NCI-H446 (cell line): ENCODE measurements at regions not wholly inside any gene's neighbourhood (a gene's known extent, or its start where the extent isn't known, plus 50 kb on each side); places are given as distances from the start of the nearest gene placed in this dataset.

Experiments
- DNase-seq, 2 experiments: peaks; one replicate each; lab custom pipeline; 2025; lab: John Stamatoyannopoulos, UW

DNA sequence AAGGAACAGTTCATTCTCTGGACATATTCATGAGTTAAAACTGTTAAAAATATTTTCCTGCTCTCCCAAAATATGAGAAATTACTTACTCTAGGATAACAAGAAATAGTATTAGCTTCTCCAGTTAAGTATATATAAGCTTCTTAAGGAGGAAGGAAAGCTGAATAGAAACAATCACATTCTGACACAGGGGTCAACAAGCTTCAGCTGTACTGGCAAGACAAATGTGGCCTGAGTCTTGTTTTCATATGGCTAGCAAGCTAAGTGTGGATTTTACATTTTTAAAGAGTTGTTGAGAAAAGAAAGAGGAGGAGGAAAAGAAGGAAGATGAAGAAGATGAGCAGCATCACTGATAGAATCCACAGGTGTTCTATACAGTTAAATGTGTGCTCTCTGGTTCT lies 313.8 kb downstream of the ZPLD1 start:
- DNase-seq = no peak

DNA sequence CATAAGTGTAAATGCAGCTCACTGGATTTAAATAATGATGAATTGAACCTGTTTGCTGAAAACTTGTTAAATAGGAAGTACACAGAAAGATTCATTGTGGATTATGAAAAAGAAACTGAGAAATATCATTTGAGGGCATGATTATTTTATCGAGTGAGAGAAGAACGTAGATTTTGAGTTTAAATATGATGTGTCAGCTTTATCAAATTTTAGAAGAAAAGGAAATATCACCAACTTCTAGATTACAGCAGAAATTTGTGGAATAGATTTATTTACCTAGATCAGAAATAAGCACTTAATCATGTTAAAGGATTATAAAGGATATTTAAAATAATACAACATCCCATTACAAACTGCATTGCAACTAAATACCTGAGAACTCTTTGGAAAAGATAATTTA lies 315.5 kb downstream of the ZPLD1 start:
- no peak for DNase-seq

DNA sequence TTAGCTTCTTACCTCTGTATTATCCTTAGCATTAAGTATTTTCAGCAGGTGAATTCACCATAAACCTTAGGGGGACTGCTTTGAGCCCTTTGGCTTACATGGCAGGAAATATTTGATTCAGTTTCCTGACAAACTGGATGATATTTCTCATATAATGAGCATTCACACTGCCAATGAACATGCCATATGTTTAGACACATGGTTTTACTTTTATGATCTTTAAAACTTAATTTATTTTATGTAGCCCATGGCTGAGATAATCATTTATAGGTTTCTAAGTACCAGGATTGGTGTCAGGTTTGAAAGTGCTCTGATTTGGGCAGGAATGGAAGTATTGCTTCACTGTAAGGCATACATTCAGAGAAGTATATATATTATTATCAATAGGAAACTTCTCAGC lies 319.1 kb downstream of the ZPLD1 start:
- DNase-seq = no peak

DNA sequence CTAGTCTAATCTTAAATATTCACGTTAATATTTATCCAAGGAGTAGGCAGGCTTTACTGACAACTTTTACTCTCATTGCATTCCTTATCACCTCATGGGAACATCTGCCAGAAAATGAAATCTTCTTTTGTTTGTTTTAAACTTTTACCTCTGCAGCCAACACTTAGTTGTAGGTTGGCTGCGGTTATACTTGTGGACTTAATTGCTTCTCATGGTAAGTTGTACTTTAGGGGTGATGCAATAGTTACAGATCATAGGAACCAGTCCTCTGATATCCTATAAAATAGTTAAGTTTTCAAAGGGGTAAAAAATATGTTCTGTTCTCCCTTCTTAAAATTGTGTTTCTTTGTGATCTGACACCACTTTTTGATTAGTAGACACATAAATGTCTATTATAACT lies 321.9 kb downstream of the ZPLD1 start:
- no peak for DNase-seq

DNA sequence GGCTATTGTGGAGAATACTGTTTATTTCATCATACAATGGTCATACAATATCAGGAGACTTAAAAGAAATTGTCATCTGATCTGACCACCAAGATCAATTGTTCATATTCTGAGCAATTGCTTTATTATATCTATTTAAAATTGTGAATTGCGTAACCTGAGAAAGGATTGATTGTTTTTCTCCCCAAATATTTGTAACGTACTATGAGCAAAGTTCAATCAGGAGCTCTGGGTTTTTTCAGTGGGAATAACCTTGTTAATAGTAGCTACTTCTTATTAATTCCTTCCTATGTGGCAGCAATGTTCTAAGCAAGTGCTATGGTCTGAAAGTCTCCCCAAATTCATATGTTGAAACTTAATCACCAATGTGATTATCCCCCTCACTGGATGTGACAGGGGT lies 323.1 kb downstream of the ZPLD1 start:
- DNase-seq = no peak

DNA sequence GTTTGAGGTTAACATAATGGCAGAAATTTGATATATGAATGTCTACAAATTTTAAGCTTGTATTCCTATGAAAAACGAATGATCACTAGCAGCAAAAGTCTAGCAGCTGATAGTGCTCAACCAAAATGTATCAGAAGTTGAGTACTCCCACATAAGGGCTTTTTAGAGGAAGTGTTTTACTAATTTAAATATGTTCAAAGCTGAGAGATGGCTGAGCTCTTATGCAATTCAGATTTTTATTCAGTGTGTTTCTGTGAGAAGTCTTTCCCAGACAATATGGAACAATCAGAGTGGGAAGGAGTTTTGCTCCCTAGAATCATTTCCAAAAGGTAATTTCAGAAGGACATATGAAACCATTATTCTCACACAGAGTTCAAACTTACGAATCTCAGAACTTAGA lies 327.0 kb downstream of the ZPLD1 start:
- DNase-seq = no peak

DNA sequence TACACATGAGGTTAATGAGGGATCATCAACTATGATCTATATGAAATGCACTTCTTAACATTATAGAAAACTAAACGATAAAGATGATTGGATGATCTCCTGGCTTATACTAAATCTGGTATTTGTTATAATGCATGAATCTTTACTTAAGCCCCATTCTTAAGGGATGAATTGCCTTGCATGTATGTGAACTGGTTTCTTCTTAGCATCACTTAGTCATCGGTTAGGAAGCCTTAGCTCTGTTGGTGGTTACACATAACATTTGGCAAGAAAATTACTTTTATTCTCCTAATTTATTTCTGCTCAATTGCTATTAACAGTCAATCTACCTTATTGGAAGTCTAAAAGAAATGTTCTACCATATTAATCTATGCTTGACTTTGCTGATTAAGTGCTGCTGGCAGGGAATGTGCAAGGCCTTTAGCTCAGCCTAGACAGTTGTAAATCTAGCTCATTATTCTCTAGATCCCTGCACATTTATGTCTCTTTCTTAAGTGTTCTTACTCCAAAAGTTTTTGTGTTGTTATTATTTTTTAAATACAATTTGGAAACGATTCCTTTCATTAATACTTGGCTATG lies 356.0 kb downstream of the ZPLD1 start:
- peak in 1 of 2 experiments; percentile 18 for DNase-seq

DNA sequence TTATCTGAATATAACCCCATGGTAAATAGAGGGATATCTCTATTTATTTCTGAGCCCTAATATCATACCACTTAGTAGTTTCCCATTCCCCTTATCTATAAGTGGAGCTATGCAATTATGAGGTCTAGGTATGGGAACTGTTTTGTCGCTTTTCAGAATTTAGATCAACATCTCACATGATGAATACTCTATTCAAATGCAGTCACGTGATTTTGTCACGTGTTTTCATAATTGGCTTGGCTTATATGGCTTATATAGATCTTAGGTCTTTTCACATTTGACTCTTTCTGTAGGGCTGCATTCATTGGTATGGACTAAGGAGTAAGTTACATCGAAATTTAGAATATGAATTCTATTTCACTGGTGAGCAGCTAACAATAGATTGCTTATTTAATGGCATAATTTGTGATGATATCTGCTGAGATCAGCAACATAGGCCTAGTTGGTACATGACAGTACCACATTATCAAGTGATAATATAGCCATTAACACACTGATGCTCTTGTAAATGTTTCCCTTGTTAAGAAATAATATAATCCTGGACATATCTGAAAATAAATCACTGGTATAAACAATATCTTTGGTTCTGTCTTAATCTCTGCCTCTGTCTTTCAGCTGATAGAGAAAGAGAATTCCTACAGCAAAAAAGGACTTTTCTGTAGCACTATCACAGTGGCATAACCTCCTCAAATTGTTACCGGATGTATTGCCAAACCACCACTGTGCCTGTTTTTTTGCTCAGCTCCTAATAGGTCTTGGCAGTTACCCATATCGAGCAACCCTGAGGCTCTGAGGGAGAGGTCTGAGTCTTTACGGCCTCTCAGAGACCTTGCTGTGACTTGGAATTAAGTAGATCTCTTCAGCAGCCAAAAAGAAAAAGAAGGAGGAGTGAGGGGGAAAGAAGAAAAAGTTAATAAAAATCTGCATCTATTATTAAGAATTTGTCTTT lies 357.1 kb downstream of the ZPLD1 start:
- DNase-seq = peak; percentile 22 to 62

DNA sequence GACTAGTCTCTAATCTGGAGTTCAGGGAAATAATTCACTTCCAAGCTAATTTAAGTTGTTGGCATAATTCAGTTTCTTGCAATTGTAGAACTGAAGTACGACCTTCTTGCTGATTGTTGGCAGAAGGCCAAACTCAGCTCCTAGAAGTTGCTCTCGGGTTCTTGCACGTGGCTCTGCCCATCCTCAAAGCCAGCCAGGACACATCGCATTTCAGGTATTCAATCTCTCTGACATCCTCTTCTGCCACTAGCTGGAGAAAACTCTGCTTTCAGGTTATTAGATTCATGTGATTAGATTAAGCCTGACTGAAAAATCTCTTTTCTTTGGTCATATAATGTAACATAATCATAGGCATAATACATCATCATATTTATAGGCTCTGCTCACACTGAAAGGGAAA lies 362.0 kb downstream of the ZPLD1 start:
- DNase-seq = no peak

DNA sequence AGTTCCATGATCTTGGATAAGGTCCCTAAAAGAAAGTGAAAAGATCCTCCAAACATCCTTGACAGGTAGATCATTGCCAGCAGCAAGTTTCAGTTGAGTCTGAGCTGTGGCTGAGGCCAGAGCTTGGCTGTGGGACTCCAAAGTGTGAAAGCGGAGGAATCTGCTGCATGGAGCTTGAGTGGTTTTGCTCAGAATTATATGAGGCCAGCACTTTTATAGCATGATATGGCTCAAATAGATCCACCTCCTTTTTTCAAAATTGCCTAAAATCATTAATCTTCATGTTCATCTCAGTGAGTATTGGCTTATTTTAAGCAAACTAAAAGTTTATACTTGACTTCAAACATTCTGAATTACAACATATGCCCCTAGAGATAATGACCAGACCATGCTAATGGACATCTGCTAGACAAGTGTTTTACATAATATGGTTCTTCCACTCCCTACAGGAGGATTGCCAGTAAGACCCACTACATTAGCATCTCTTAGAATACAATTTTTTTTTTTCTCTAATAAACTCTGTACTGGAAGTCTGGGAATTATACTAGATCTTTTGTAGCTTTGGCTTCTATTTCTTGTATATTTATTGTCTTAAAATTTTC lies 368.1 kb downstream of the ZPLD1 start:
- no peak for DNase-seq

DNA sequence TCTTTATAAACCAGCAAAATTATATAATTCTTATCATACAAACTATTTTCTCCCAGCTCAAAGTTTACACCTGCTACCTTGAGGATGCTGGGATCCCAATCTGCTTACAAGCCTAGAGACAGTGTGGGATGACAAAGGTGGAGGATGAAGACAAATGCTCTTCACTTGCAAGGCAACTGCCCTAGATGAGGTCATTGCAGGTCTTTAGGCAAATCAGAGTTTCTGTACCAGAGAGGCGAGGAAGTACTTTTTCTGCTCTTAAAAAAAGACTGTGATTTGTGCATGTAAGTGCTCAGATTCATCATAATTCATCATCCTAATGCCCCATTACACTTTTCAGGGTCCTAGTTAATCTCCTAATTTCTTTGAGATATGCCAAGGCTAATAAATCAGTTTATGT lies 376.1 kb downstream of the ZPLD1 start:
- no peak for DNase-seq

DNA sequence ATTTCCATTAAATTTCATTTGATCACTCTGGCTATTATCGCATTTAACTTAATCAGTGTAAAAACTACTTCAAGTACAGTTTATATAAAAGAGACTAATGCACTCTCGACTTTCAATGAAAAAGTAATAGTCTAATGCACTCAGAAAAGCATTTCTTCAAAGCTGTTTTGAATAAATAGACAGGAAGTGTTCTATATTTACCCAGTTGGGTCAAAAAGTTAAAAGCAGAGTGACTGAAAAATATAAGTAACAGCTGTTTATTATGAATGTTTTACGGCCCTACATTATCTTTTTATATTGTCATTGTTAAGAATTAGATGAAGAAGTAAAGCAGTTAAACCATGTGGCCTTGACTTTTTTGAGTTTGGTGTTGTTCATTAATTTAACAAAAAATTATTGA lies 391.8 kb downstream of the ZPLD1 start:
- DNase-seq = no peak

DNA sequence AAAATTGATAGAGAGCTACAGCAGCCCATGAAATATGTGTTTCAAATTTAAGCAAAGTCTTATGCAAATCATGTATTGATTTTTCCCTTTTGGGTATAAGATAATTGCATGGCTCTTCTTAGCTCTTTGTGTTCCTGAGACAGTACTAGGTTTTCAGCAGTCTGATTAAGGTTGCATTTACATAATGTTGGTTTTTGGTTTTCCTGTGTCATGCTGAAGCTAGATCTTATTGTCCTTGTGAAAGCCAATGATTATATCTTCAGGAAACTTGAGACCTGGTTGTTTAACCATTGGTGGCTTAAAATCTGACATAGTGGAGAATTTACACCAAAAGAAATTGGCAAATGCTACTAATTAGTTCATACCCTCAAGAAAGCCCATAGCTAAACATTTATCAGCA lies 392.6 kb downstream of the ZPLD1 start:
- DNase-seq = no peak

DNA sequence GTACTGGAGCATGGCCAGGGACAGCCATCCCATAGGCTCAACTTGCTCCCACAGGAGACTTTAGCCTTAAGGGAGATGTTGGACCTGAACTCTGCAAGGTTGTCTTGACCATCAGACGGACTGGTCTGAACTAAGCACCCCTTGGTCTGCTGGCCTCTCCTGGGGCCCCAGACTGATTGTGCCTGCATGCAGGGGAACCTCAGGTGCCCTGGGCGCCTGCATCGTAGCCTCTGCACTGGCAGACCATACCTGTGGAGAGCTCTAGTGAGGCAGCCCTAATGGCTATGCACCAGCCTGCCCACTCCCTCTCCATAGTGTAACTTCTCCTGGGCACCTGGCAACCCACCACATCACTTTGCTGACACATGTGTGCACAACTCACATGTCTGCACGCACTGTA lies 395.6 kb downstream of the ZPLD1 start:
- DNase-seq = no peak

DNA sequence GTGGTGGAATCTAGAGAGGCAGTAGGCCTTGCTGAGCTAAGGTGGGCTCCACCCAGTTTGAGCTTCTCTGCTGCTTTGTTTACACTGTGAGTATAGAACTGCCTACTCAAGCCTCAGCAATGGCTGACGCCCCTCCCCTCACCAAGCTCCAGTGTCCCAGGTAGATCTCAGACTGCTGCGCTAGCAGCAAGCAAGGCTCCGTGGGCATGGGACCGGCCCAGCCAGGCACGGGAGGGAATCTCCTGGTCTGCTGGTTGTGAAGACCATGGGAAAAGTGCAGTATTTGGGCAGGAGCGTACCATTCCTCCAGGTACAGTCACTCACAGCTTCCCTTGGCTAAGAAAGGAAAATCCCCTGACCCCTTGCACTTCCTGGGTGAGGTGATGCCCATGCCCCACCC lies 407.1 kb downstream of the ZPLD1 start:
- no peak for DNase-seq

DNA sequence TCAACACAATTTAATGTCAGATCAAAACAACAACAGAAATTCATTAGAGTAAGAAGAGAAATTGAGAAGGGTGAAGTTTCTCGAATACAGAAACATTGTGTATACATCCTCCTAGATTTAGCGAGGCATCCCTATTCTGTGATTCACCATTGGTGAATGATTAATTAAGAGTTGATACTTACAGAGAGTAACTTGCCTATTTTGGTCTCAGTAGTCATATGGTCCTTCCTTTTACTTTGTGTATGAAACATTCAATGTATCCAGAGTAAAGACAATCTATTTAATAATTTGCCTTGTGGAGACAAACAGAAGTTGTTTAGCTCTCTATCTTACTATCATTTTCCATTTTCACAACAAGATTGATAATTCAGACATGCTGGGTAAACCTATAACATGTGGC lies 432.0 kb downstream of the ZPLD1 start:
- DNase-seq = no peak

DNA sequence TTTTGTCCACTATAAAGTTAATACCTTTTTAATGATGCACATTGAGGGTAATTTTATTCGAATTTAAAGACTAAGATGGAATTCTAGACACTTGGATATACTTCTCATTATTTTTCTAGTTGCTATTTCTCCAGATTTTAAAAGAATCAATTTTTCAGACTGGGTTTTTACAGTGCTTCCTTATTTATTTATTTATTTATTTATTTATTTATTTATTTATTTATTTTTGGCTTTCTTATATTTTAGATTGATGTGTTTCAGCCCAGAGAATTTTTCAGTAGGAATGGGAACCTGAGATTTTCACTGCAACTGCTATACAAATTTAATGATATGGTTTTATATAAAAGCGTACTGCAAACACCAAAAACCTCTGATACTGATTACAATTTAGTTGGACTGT lies 448.7 kb downstream of the ZPLD1 start:
- no peak for DNase-seq

DNA sequence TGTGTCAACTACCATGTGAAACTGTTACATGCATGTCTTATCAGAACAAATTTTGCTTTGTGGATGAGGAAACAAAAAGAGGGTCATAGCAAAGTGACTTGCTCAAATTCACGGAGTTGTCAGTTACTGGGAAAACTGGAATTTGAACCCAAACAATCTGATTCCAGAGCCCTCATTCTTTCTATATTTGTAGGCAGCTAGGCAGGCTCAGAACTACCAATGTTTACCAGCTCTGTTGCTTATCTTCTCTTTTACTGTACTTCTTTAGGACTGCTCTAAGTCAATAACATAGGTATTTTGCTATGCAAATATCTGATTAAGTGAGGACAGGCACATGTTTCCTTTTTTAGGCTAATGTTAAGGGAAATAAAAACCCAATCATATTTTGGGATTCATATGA lies 450.5 kb downstream of the ZPLD1 start:
- DNase-seq = no peak

DNA sequence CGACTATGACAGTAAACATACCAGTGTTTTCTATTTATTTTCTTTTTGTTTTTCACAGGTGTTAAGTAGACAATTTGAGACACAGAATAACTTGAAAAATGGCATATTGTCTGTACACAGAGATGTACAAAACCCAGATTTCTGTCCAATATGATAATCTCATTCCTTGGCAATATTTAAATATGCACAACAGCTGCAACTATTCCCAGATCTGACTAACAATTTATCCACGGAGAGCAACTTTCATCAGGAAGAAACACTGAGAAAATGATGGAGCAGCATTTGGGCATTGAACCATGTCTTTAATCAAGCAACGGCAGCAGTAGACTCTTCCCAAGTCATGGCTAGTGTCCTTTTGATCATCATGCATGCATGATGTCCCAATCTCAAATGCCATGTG lies 452.6 kb downstream of the ZPLD1 start:
- DNase-seq = no peak

DNA sequence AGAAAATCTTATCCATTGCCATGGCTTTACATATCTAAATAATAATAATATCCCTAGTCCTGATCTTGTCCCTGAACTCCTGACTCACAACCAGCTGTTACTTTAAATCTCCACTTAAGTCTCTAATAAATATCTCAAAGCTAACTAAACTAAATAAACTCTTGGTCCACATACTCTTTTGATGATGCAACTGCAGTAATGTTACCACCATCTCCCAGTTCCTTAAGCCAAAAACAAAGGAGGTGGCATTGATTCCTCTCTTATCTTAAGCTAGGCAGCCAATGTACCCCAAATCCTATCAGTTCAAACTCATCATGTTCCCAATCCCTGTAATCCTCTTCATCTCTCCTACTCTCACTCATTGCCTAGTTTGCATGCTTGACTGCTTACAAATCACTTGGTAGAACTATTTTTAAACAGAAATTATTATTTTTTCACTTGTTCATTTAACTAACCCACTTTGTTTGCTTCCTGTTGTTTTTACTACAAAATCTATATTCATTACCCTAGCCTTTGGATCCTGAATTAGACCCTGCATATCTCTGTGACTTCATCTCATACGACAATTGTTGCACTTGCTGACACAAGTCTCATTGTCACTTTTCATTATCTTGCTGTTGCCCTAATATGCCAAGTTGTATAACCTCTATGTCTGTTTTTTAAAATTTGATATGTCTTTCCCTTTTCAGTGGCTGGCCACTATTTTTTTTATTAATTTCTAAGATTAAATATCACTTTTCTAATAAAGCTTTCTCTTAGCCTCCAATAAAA lies 462.2 kb downstream of the ZPLD1 start:
- no peak for DNase-seq

DNA sequence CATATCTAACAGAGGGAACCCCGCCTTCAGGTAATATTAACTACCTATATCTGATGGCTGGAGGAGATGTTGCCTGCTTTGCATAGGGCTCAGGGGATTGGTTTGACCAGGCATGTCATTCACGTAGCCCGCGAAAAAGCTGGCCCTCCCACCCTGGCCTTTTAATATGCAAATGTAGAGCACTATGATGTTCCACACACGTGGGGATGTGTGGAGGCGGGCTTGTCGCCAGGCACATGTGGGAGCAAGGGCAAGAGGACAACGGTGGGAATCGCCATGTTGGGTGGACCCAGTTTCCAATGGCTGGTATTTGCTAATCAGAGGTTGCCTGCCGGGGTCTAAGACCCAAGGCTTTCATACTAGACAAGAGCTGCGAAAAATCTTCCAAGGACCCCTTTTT lies 469.8 kb downstream of the ZPLD1 start:
- DNase-seq = no peak

DNA sequence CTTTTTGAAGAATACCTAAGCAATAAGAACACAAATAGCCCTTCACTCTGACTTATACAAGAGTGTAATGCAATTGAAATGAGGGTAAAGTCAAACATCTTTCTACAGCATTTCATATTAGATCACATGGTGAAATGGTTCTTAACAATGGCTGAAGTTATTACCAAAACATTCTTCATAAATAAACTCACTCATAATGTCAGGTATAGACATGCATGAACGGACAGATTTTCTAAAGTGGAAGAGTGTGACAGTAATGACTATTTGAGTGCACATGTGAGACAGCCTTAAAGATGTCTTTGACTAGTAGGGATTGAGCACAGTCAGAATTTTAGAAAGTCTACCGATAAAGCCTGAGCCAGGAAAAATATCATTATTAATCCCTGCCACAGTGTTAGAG lies 471.0 kb downstream of the ZPLD1 start:
- no peak for DNase-seq

DNA sequence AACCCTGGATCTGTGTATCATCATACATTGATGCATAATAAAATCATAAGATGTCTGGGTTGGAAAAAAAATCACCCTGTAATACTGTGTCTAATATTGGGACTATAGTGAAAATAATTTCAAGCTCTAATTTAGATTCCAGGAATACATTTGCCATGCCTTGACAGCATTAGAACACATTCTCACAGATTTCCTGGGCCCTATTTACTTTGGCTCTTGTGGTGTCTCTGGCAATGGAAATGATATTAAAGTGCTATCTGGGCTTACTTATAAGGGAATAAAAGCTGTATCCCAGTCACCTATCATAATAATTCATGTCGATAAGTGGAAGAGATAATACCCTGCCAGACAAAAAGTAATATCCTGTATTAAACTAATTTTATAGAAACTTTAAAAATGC lies 472.0 kb downstream of the ZPLD1 start:
- DNase-seq = no peak
